ENCODE measurements at regions not wholly inside any gene's neighbourhood (a gene's known extent, or its start where the extent isn't known, plus 50 kb on each side); places are given as distances from the start of the nearest gene placed in this dataset.

- TF ChIP-seq POLR2A (IDR thresholded peaks at IDR 0.05), result no peak
- TF ChIP-seq CTCF (IDR thresholded peaks at IDR 0.05 in 8 of 11, conservative IDR thresholded peaks at IDR 0.05 in 3 of 11), result no peak
- TF ChIP-seq POLR2AphosphoS5 (IDR thresholded peaks at IDR 0.05), result no peak
Observed at GRCh38 chr2:242040681-242041080, 171.2 kb downstream of the RTP5 start.
